SK-N-SH treated with all-trans-retinoic acid at 6 μM for 48 hours (cell line): ENCODE measurements at regions not wholly inside any gene's neighbourhood (a gene's known extent, or its start where the extent isn't known, plus 50 kb on each side); places are given as distances from the start of the nearest gene placed in this dataset.

Experiments
- ATAC-seq: fragments of 200-7000 bp; cut with Tn5 transposase; 3 replicates; pipeline ENCODE4 v1.9.1; 2020; ENCODE audit warnings: mild to moderate bottlenecking, moderate library complexity
- ARNTL ChIP-seq: fragments of 450-650 bp; formaldehyde crosslinking; IDR thresholded peaks from 2 replicates; pipeline ENCODE4 v1.5.0; 2020; ENCODE audit warnings: low read depth, mild to moderate bottlenecking, moderate library complexity, borderline replicate concordance
- BACH2 ChIP-seq: fragments of 250-450 bp; sonication (Bioruptor Pico); IDR thresholded peaks from 2 replicates; pipeline ENCODE4 v1.9.0; 2021; ENCODE audit warnings: mild to moderate bottlenecking, borderline replicate concordance
- CREB5 ChIP-seq: fragments of 250-450 bp; sonication (Bioruptor Pico); IDR thresholded peaks from 2 replicates; pipeline ENCODE4 v1.5.1; 2020; ENCODE audit warnings: low read depth, mild to moderate bottlenecking, moderate library complexity
- CSDC2 ChIP-seq: fragments of 250-450 bp; sonication (Bioruptor Pico); IDR thresholded peaks from 2 replicates; pipeline ENCODE4 v1.5.0; 2020; ENCODE audit warnings: mild to moderate bottlenecking, moderate library complexity
- ESRRG ChIP-seq: fragments of 250-450 bp; sonication (Bioruptor Pico); IDR thresholded peaks from 2 replicates; pipeline ENCODE4 v1.6.1; 2021; ENCODE audit warnings: mild to moderate bottlenecking
- GLIS3 ChIP-seq: fragments of 250-450 bp; sonication (Bioruptor Pico); IDR thresholded peaks from 2 replicates; pipeline ENCODE4 v1.5.0; 2020; ENCODE audit warnings: mild to moderate bottlenecking, moderate library complexity
- ISL1 ChIP-seq: fragments of 250-450 bp; sonication (Bioruptor Pico); IDR thresholded peaks from 2 replicates; pipeline ENCODE4 v2.1.2; 2022; ENCODE audit warnings: mild to moderate bottlenecking, moderate library complexity
- OSR1 ChIP-seq: fragments of 250-450 bp; sonication (Bioruptor Pico); IDR thresholded peaks from 2 replicates; pipeline ENCODE4 v1.8.0; 2022; ENCODE audit warnings: moderate library complexity, mild to moderate bottlenecking, inconsistent platforms
- PPARA ChIP-seq: fragments of 250-450 bp; sonication (Bioruptor Pico); IDR thresholded peaks from 2 replicates; pipeline ENCODE4 v1.5.0; 2020; ENCODE audit warnings: mild to moderate bottlenecking, borderline replicate concordance
- RARB ChIP-seq: fragments of 250-450 bp; sonication (Bioruptor Pico); IDR thresholded peaks from 2 replicates; pipeline ENCODE4 v1.8.0; 2021; ENCODE audit warnings: mild to moderate bottlenecking, moderate library complexity
- SNAI2 ChIP-seq: fragments of 250-450 bp; sonication (Bioruptor Pico); IDR thresholded peaks from 2 replicates; pipeline ENCODE4 v1.5.0; 2020; ENCODE audit warnings: mild to moderate bottlenecking, moderate library complexity
- TCF4 ChIP-seq: fragments of 250-450 bp; sonication (Bioruptor Pico); IDR thresholded peaks from 2 replicates; pipeline ENCODE4 v1.8.0; 2021; ENCODE audit warnings: mild to moderate bottlenecking, moderate library complexity, borderline replicate concordance
- TOX ChIP-seq: fragments of 250-450 bp; sonication (Bioruptor Pico); IDR thresholded peaks from 2 replicates; pipeline ENCODE4 v1.8.0; 2021; ENCODE audit warnings: mild to moderate bottlenecking, moderate library complexity, borderline replicate concordance
- ZC3H10 ChIP-seq: fragments of 250-450 bp; sonication (Bioruptor Pico); IDR thresholded peaks from 2 replicates; pipeline ENCODE4 v1.5.1; 2021; ENCODE audit warnings: mild to moderate bottlenecking, moderate library complexity
- ZFP3 ChIP-seq: fragments of 250-450 bp; sonication (Bioruptor Pico); IDR thresholded peaks from 2 replicates; pipeline ENCODE4 v1.5.0; 2020; ENCODE audit warnings: mild to moderate bottlenecking, moderate library complexity
- ZFP30 ChIP-seq: fragments of 450-650 bp; formaldehyde crosslinking; IDR thresholded peaks from 2 replicates; pipeline ENCODE4 v1.5.0; 2022; ENCODE audit warnings: mild to moderate bottlenecking, moderate library complexity
- ZNF565 ChIP-seq: fragments of 450-650 bp; formaldehyde crosslinking; conservative IDR thresholded peaks from 2 replicates; pipeline ENCODE4 v1.5.0; 2020; ENCODE audit warnings: low read depth, mild to moderate bottlenecking, moderate library complexity
- ZNF70 ChIP-seq: fragments of 450-650 bp; formaldehyde crosslinking; IDR thresholded peaks from 2 replicates; pipeline ENCODE4 v1.5.0; 2020; ENCODE audit warnings: mild to moderate bottlenecking, moderate library complexity
- TF ChIP-seq, protein P1 (sequence below): fragments of 250-450 bp; sonication (Bioruptor Pico); IDR thresholded peaks from 2 replicates; pipeline ENCODE4 v1.5.0; 2020; ENCODE audit warnings: mild to moderate bottlenecking, moderate library complexity
- TF ChIP-seq, protein P2 (sequence below): fragments of 250-450 bp; sonication (Bioruptor Pico); IDR thresholded peaks from 2 replicates; pipeline ENCODE4 v1.8.0; 2021; ENCODE audit warnings: low read depth, mild to moderate bottlenecking, moderate library complexity, borderline replicate concordance
- TF ChIP-seq, protein P3 (sequence below): fragments of 250-450 bp; sonication (Bioruptor Pico); IDR thresholded peaks from 2 replicates; pipeline ENCODE4 v1.5.1; 2021; ENCODE audit warnings: mild to moderate bottlenecking, moderate library complexity

DNA sequence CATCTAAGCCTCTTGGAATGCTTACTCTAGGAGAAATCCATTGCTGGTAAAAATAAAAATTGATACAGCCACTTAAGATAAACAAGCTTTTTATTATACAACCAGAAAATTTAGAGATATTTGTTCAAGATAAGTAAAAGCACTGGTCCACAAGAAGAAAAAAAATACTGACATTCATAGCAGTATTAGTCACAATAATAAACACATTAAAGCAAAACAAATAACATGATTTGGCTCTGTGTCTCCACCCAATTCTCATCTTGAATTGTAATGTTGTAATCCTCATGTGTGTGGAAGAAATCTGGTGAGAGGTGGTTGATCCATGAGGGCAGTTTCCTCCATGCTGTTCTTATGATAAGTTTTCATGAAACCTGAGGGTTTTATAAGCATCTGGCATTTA lies 1093.5 kb upstream of the ADGRB3 start:
- ATAC-seq, result no peak

GRCh38 chr6:67538032-67538431 lies 1097.0 kb upstream of the ADGRB3 start:
- TF ChIP-seq SNAI2 (no peak), ZNF70 (no peak), RARB (CRISPR knock-in tag) (no peak), ISL1 (CRISPR knock-in tag) (no peak), GLIS3 (CRISPR knock-in tag) (no peak), ESRRG (CRISPR knock-in tag) (no peak), ZC3H10 (CRISPR knock-in tag) (no peak), CSDC2 (no peak), ARNTL (CRISPR knock-in tag) (no peak), BACH2 (CRISPR knock-in tag) (no peak), PPARA (CRISPR knock-in tag) (no peak)
- TF ChIP-seq, protein P1, sequence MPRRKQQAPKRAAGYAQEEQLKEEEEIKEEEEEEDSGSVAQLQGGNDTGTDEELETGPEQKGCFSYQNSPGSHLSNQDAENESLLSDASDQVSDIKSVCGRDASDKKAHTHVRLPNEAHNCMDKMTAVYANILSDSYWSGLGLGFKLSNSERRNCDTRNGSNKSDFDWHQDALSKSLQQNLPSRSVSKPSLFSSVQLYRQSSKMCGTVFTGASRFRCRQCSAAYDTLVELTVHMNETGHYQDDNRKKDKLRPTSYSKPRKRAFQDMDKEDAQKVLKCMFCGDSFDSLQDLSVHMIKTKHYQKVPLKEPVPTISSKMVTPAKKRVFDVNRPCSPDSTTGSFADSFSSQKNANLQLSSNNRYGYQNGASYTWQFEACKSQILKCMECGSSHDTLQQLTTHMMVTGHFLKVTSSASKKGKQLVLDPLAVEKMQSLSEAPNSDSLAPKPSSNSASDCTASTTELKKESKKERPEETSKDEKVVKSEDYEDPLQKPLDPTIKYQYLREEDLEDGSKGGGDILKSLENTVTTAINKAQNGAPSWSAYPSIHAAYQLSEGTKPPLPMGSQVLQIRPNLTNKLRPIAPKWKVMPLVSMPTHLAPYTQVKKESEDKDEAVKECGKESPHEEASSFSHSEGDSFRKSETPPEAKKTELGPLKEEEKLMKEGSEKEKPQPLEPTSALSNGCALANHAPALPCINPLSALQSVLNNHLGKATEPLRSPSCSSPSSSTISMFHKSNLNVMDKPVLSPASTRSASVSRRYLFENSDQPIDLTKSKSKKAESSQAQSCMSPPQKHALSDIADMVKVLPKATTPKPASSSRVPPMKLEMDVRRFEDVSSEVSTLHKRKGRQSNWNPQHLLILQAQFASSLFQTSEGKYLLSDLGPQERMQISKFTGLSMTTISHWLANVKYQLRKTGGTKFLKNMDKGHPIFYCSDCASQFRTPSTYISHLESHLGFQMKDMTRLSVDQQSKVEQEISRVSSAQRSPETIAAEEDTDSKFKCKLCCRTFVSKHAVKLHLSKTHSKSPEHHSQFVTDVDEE (CRISPR knock-in tag), result no peak
- TF ChIP-seq, protein P2, sequence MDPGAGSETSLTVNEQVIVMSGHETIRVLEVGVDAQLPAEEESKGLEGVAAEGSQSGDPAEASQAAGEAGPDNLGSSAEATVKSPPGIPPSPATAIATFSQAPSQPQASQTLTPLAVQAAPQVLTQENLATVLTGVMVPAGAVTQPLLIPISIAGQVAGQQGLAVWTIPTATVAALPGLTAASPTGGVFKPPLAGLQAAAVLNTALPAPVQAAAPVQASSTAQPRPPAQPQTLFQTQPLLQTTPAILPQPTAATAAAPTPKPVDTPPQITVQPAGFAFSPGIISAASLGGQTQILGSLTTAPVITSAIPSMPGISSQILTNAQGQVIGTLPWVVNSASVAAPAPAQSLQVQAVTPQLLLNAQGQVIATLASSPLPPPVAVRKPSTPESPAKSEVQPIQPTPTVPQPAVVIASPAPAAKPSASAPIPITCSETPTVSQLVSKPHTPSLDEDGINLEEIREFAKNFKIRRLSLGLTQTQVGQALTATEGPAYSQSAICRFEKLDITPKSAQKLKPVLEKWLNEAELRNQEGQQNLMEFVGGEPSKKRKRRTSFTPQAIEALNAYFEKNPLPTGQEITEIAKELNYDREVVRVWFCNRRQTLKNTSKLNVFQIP, result no peak
- TF ChIP-seq, protein P3, sequence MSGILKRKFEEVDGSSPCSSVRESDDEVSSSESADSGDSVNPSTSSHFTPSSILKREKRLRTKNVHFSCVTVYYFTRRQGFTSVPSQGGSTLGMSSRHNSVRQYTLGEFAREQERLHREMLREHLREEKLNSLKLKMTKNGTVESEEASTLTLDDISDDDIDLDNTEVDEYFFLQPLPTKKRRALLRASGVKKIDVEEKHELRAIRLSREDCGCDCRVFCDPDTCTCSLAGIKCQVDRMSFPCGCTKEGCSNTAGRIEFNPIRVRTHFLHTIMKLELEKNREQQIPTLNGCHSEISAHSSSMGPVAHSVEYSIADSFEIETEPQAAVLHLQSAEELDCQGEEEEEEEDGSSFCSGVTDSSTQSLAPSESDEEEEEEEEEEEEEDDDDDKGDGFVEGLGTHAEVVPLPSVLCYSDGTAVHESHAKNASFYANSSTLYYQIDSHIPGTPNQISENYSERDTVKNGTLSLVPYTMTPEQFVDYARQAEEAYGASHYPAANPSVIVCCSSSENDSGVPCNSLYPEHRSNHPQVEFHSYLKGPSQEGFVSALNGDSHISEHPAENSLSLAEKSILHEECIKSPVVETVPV (CRISPR knock-in tag), result no peak
- no peak for ATAC-seq

More for the DNA sequence above, 1093.5 kb upstream of the ADGRB3 start:
- no peak for TF ChIP-seq ISL1 (CRISPR knock-in tag)
- TF ChIP-seq ZFP30 (CRISPR knock-in tag), result no peak
- TF ChIP-seq ZNF565 (CRISPR knock-in tag), result no peak
- TF ChIP-seq, protein P3 (CRISPR knock-in tag), result no peak
- no peak for TF ChIP-seq ARNTL (CRISPR knock-in tag)
- no peak for TF ChIP-seq CSDC2
- no peak for TF ChIP-seq TOX (CRISPR knock-in tag)
- TF ChIP-seq BACH2 (CRISPR knock-in tag), result no peak
- TF ChIP-seq CREB5 (CRISPR knock-in tag), result no peak
- TF ChIP-seq RARB (CRISPR knock-in tag), result no peak
- TF ChIP-seq, protein P1 (CRISPR knock-in tag), result no peak
- TF ChIP-seq ESRRG (CRISPR knock-in tag), result no peak
- TF ChIP-seq ZFP3 (CRISPR knock-in tag), result no peak
- TF ChIP-seq PPARA (CRISPR knock-in tag), result no peak
- no peak for TF ChIP-seq GLIS3 (CRISPR knock-in tag)
- no peak for TF ChIP-seq SNAI2
- no peak for TF ChIP-seq OSR1 (CRISPR knock-in tag)
- no peak for TF ChIP-seq TCF4
- TF ChIP-seq, protein P2, result no peak
- TF ChIP-seq ZNF70, result no peak
